Bronchial epithelial cell (primary cell): ENCODE measurements at regions not wholly inside any gene's neighbourhood (a gene's known extent, or its start where the extent isn't known, plus 50 kb on each side); places are given as distances from the start of the nearest gene placed in this dataset.

Source experiments
- DNase-seq: peaks from one replicate; pipeline ENCODE4 v3.0.0-alpha.2; 2010; ENCODE audit warnings: low read depth
- FAIRE-seq: peaks from 2 replicates; lab custom pipeline; 2011; peaks lifted over from hg19 to GRCh38; lab: Jason Lieb, UNC
- H3K27me3 ChIP-seq: 2 replicates; pipeline ENCODE4 v1.5.1; 2011; ENCODE audit warnings: low read length; ENCODE audit not compliant: control insufficient read depth, insufficient read depth
- H3K36me3 ChIP-seq: 2 replicates; pipeline ENCODE4 v1.5.1; 2011; ENCODE audit warnings: low read length; ENCODE audit not compliant: control insufficient read depth, insufficient read depth
- H3K4me3 ChIP-seq: 2 replicates; pipeline ENCODE4 v1.5.1; 2011; ENCODE audit warnings: mild to moderate bottlenecking, low read depth, low read length, control low read depth
- TF ChIP-seq, protein P1 (sequence below): IDR thresholded peaks from 2 replicates; pipeline ENCODE4 v1.5.1; 2011; ENCODE audit warnings: mild to moderate bottlenecking, moderate library complexity, low read length, control low read depth, inconsistent platforms; ENCODE audit not compliant: insufficient read depth, severe bottlenecking

DNA sequence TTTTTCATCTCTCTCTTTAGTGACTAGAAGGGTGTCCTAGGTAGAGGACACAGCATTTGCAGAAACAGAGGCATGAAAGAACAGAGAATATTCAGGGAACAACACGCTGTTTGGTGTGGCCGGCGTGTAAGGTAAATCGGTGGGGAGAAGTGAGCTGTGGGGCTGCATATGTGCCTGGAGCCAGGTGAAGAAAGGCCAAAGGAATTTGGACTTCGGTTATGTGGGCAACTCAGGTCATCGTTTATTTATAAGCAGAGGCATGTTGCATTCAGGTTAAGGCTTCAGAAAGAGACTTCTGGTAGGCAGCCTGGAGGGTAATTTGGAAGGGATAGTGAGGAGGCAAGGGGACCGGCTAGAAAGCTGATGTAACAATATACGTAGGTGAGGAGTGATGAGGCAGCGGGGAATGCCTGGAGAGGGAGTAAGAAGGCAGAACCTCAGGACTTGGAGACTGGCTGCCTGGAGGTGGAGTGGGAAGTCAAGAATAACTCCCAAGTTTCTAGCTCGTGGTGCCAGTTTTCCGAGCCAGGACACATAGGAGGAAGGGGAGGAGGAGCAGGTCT lies 64.1 kb upstream of the ACOT11 start:
- no peak for DNase-seq
- TF ChIP-seq, protein P1, sequence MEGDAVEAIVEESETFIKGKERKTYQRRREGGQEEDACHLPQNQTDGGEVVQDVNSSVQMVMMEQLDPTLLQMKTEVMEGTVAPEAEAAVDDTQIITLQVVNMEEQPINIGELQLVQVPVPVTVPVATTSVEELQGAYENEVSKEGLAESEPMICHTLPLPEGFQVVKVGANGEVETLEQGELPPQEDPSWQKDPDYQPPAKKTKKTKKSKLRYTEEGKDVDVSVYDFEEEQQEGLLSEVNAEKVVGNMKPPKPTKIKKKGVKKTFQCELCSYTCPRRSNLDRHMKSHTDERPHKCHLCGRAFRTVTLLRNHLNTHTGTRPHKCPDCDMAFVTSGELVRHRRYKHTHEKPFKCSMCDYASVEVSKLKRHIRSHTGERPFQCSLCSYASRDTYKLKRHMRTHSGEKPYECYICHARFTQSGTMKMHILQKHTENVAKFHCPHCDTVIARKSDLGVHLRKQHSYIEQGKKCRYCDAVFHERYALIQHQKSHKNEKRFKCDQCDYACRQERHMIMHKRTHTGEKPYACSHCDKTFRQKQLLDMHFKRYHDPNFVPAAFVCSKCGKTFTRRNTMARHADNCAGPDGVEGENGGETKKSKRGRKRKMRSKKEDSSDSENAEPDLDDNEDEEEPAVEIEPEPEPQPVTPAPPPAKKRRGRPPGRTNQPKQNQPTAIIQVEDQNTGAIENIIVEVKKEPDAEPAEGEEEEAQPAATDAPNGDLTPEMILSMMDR = no peak
- no peaks in the 10 kb centered on the region for H3K36me3 ChIP-seq
- H3K4me3 ChIP-seq = no peak overlapping the region
- no peak for FAIRE-seq
- H3K27me3 ChIP-seq = peaks cover 3% of the 10 kb centered on the region

DNA sequence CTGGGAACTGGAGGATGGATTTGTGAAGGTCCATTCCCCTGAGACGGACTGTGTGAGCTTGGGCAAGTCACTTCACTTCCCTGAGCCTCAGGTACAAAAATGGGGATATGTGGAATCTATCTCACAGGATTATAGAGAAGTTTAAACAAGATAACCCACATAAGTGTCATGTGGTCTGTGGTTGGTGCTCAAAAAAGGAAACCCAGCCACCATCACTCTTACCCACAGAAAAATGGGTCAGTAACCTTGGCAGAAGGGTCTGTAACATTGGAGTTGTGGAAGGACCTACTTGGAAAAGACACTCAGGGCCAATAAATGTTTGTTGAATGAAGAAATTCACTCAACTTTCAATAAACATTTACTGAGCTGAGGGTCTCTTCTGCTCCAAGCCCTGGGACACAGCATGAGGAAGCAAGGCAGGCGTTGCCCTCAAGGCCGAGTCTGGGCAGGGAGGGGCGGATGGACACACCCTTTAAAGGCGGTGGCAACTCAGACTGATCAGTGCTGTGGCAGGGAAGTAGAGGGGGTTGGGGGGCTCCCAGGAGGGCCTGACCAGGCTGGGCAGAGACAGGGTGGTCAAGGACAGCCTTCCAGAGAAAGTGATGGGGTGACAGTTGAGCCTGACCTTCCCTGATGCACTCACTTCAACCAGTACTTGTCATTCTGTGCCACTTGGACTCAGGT lies 66.7 kb upstream of the ACOT11 start:
- TF ChIP-seq, protein P1 = no peak
- FAIRE-seq (no peak), DNase-seq (no peak)
- Histone ChIP-seq H3K27me3 (peaks cover 3% of the 10 kb centered on the region), H3K4me3 (no peak overlapping the region), H3K36me3 (no peaks in the 10 kb centered on the region)

DNA sequence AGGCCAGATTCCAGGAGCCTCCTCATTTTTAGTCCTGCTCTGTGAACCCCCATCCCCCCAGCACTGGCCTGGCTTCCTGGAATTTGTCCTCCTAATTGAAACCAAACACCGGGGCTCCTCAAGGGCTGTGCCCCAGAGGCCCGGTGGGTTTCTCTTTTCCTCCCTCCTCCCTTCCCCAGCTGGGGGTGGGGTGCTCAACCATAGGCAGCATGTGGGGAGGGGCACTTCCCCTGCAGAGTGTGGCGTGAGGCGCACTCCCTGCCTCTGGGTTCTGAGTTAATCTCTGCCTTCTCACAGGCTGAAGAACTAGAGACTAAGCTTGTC lies 67.5 kb upstream of the ACOT11 start:
- Histone ChIP-seq H3K36me3 (no peaks in the 10 kb centered on the region), H3K4me3 (no peak overlapping the region), H3K27me3 (peaks cover 6% of the 10 kb centered on the region)
- TF ChIP-seq, protein P1 = no peak
- FAIRE-seq (no peak), DNase-seq (no peak)

GRCh38 chr1:54479841-54480524 lies 68.0 kb upstream of the ACOT11 start:
- Histone ChIP-seq H3K4me3 (no peak overlapping the region), H3K36me3 (no peaks in the 10 kb centered on the region), H3K27me3 (peaks cover 11% of the 10 kb centered on the region)
- DNase-seq (no peak), FAIRE-seq (no peak)
- TF ChIP-seq, protein P1 = no peak

DNA sequence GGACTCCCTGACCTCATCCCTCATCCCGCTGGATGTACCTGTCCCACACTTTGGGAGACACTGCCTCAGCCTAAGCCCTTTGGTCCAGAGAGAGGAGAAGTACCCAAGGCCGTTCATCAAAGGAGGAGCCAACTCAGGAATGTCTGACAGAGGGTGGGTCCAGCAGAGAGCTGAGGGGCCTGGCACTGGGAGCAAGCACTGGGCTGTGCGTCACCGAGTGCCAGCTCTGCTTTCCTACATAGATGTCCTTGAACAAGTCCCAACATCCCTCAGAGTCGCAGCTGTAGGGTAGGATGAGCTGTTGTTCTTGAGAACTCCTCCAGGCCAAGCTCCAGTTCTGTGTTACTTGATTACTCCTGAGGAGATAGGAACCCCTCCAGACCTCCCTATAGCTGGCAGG lies 68.8 kb upstream of the ACOT11 start:
- Histone ChIP-seq H3K4me3 (no peak overlapping the region), H3K27me3 (peaks cover 15% of the 10 kb centered on the region), H3K36me3 (no peaks in the 10 kb centered on the region)
- FAIRE-seq (peak; percentile 95), DNase-seq (no peak)
- TF ChIP-seq, protein P1 = no peak
